PC-3 (cell line): ENCODE measurements at regions not wholly inside any gene's neighbourhood (a gene's known extent, or its start where the extent isn't known, plus 50 kb on each side); places are given as distances from the start of the nearest gene placed in this dataset.

ENCODE experiments used
- ATAC-seq: fragments of 200-7000 bp; cut with Tn5 transposase; 2 replicates; pipeline ENCODE4 v1.9.1; 2020; ENCODE audit warnings: mild to moderate bottlenecking, moderate library complexity
- BruUV-seq: library from RNA; stranded (reverse); fragments of 400-500 nt; replicated peaks from 2 replicates; lab custom pipeline; 2021; lab: Mats Ljungman, UMichigan
- CTCF ChIA-PET: fragments of 300-600 bp; sonication (Branson Sonifier 250); formaldehyde crosslinking; loops from one replicate; lab custom pipeline; 2022; ENCODE audit warnings: antibody characterized with exemption; lab: Charles Lee
- POLR2A ChIA-PET: fragments of 300-600 bp; sonication (Branson Sonifier 250); formaldehyde crosslinking; loops from one replicate; lab custom pipeline; 2022; ENCODE audit warnings: antibody characterized with exemption; ENCODE audit not compliant: unreplicated experiment; lab: Charles Lee
- DNase-seq: peaks from one replicate; pipeline ENCODE4 v3.0.0-alpha.2; 2015
- H2AFZ ChIP-seq: fragments of 300-600 bp; sonication (generic); 2 replicates; pipeline ENCODE4 v1.6.0; 2016; ENCODE audit warnings: antibody characterized with exemption, low read length
- H3F3A ChIP-seq: fragments of 300-600 bp; sonication (generic); one replicate; pipeline ENCODE4 v1.6.0; 2017; ENCODE audit warnings: antibody characterized with exemption, low read length, control low read depth, mild to moderate bottlenecking; ENCODE audit not compliant: unreplicated experiment
- H3K27ac ChIP-seq: fragments of 300-600 bp; sonication (generic); 2 replicates; pipeline ENCODE4 v1.5.1; 2016; ENCODE audit warnings: mild to moderate bottlenecking, low read length
- H3K27me3 ChIP-seq: fragments of 300-600 bp; sonication (generic); 2 replicates; pipeline ENCODE4 v1.6.1; 2016; ENCODE audit warnings: low read length, mixed read lengths
- H3K36me3 ChIP-seq: fragments of 300-600 bp; sonication (generic); 2 replicates; pipeline ENCODE4 v1.6.1; 2016; ENCODE audit warnings: low read depth, mixed run types, low read length, mixed read lengths
- H3K4me1 ChIP-seq: fragments of 300-600 bp; sonication (generic); 2 replicates; pipeline ENCODE4 v1.5.1; 2016; ENCODE audit warnings: low read length; ENCODE audit not compliant: insufficient read depth
- H3K4me2 ChIP-seq: fragments of 300-600 bp; sonication (generic); 2 replicates; pipeline ENCODE4 v1.6.0; 2016; ENCODE audit warnings: low read length
- H3K4me3 ChIP-seq: fragments of 300-600 bp; sonication (generic); 2 replicates; pipeline ENCODE4 v1.5.1; 2016; ENCODE audit warnings: mild to moderate bottlenecking, low read length, mixed read lengths
- H3K79me2 ChIP-seq: fragments of 300-600 bp; sonication (generic); 2 replicates; pipeline ENCODE4 v1.6.1; 2017; ENCODE audit warnings: low read length, mixed read lengths
- H3K9ac ChIP-seq: fragments of 300-600 bp; sonication (generic); 2 replicates; pipeline ENCODE4 v1.6.0; 2016; ENCODE audit warnings: mild to moderate bottlenecking, low read length
- H3K9me2 ChIP-seq: fragments of 300-600 bp; sonication (generic); replicated peaks from 2 replicates; pipeline ENCODE4 v1.6.1; 2016; ENCODE audit warnings: mixed run types, low read length, mixed read lengths
- H3K9me3 ChIP-seq: fragments of 300-600 bp; sonication (generic); 2 replicates; pipeline ENCODE4 v1.6.1; 2016; ENCODE audit warnings: low read length, mixed read lengths
- H4K20me1 ChIP-seq: fragments of 300-600 bp; sonication (generic); 2 replicates; pipeline ENCODE4 v1.6.1; 2016; ENCODE audit warnings: low read length, mixed read lengths
- EZH2 ChIP-seq: fragments of 300-600 bp; sonication (generic); IDR thresholded peaks from one replicate; pipeline ENCODE4 v1.6.1; 2017; ENCODE audit warnings: antibody characterized with exemption, mild to moderate bottlenecking, low read length; ENCODE audit not compliant: unreplicated experiment
- EZH2phosphoT487 ChIP-seq: fragments of 300-600 bp; sonication (generic); IDR thresholded peaks from 2 replicates; pipeline ENCODE4 v1.6.1; 2018; ENCODE audit warnings: mild to moderate bottlenecking, antibody characterized with exemption, low read length, borderline replicate concordance
- intact Hi-C: fragments of 100-400 bp; cut with micrococcal nuclease; formaldehyde crosslinking; loops from 2 replicates; pipeline ENCODE4 v1.9.0; 2023
- TF ChIP-seq, protein P1 (sequence below): fragments of 300-600 bp; sonication (generic); conservative IDR thresholded peaks from 2 replicates; pipeline ENCODE4 v1.5.1; 2017; ENCODE audit warnings: antibody characterized with exemption, low read depth, mild to moderate bottlenecking, low read length

DNA sequence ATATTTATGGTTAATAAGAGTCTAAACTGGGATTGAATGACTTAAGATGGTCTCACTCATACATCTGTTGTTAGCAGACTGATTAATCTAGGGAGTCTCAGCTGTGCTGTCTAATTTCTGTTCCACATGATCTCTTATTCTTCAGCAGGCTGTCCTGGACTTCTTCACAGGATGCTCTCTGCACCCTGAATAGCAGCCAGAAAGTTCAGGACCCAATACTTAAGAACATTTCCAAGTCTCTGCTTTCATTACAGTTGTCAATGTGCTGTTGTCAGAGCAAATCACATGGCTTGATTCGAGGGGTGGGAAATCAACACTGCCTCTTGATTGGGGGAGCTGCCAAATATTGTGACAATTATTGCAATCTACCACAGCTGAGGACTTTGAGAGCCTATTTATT lies 627.1 kb upstream of the SLC8A1 start:
- no peaks in the 10 kb centered on the region for H3F3A ChIP-seq
- no peak overlapping the region for H3K9ac ChIP-seq
- TF ChIP-seq EZH2 (no peak), EZH2phosphoT487 (no peak)
- TF ChIP-seq, protein P1, sequence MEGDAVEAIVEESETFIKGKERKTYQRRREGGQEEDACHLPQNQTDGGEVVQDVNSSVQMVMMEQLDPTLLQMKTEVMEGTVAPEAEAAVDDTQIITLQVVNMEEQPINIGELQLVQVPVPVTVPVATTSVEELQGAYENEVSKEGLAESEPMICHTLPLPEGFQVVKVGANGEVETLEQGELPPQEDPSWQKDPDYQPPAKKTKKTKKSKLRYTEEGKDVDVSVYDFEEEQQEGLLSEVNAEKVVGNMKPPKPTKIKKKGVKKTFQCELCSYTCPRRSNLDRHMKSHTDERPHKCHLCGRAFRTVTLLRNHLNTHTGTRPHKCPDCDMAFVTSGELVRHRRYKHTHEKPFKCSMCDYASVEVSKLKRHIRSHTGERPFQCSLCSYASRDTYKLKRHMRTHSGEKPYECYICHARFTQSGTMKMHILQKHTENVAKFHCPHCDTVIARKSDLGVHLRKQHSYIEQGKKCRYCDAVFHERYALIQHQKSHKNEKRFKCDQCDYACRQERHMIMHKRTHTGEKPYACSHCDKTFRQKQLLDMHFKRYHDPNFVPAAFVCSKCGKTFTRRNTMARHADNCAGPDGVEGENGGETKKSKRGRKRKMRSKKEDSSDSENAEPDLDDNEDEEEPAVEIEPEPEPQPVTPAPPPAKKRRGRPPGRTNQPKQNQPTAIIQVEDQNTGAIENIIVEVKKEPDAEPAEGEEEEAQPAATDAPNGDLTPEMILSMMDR: no peak
- no peaks in the 10 kb centered on the region for H3K27me3 ChIP-seq
- ATAC-seq (no peak), DNase-seq (no peak)
- intact Hi-C loops: no loop called here
- no TSS peak for BruUV-seq
- no peaks in the 10 kb centered on the region for H3K36me3 ChIP-seq
- H3K9me3 ChIP-seq: no peaks in the 10 kb centered on the region
- no peaks in the 10 kb centered on the region for H4K20me1 ChIP-seq
- no peak overlapping the region for H3K4me3 ChIP-seq
- no peaks in the 10 kb centered on the region for H3K79me2 ChIP-seq
- no peak overlapping the region for H3K4me2 ChIP-seq
- H3K4me1 ChIP-seq: no peaks in the 10 kb centered on the region
- no peak overlapping the region for H2AFZ ChIP-seq
- H3K9me2 ChIP-seq: no peaks in the 10 kb centered on the region
- no peak overlapping the region for H3K27ac ChIP-seq
- POLR2A ChIA-PET: no interaction called here
- CTCF ChIA-PET: no interaction called here

DNA sequence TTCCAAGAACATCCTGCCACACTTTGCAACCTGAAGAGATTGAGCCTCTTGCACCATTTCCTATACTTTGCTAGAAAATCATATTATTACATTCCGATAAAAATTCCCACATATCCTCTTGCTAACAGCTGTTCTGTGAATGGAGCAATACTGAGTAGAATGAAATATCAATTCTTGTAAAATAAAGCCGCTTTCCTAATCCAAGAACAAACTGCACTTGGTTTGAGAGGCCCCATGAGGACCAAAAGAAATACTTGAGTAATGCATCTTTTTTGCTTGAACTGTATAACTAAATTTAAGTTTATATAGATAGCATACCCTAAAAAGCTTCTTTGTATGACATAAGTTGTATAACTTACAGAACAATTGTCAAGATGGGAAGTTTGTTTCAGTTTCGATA lies 632.4 kb upstream of the SLC8A1 start:
- no peaks in the 10 kb centered on the region for H4K20me1 ChIP-seq
- H3K9ac ChIP-seq: no peak overlapping the region
- H3K36me3 ChIP-seq: no peaks in the 10 kb centered on the region
- ATAC-seq: no peak
- DNase-seq: no peak
- CTCF ChIA-PET: no interaction called here
- H3K79me2 ChIP-seq: no peaks in the 10 kb centered on the region
- no peak overlapping the region for H3K4me2 ChIP-seq
- no peak overlapping the region for H3K4me3 ChIP-seq
- POLR2A ChIA-PET: no interaction called here
- TF ChIP-seq, protein P1: no peak
- TF ChIP-seq EZH2 (no peak), EZH2phosphoT487 (no peak)
- H3K9me3 ChIP-seq: no peaks in the 10 kb centered on the region
- no peaks in the 10 kb centered on the region for H3K9me2 ChIP-seq
- no peaks in the 10 kb centered on the region for H3K4me1 ChIP-seq
- no TSS peak for BruUV-seq
- H2AFZ ChIP-seq: no peak overlapping the region
- intact Hi-C loops: no loop called here
- no peaks in the 10 kb centered on the region for H3K27me3 ChIP-seq
- no peak overlapping the region for H3K27ac ChIP-seq
- H3F3A ChIP-seq: no peaks in the 10 kb centered on the region

DNA sequence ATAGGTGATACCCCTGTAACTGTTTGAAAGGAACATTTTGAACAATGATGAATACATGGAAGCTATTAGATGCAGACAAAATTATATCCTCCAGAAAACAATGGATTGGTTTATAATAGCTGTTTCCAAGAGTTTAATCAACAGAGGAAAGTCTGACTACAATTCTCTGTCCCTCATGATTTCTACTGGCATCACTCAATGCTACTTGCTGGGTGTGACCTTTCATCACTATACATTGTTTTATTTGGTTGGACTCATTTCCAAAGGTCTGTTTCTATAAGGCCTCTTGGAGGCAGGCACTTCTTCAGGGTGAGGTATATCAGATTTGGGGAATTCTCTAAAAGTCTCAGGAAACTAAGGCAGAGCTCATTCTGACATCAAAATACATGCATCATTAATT lies 636.1 kb upstream of the SLC8A1 start:
- ATAC-seq: no peak

More for the DNA sequence above, 636.1 kb upstream of the SLC8A1 start:
- Histone ChIP-seq H3F3A (no peaks in the 10 kb centered on the region), H3K79me2 (no peaks in the 10 kb centered on the region), H3K9me2 (no peaks in the 10 kb centered on the region), H3K4me3 (no peak overlapping the region), H2AFZ (no peak overlapping the region), H4K20me1 (no peaks in the 10 kb centered on the region), H3K36me3 (no peaks in the 10 kb centered on the region), H3K27me3 (no peaks in the 10 kb centered on the region), H3K4me1 (no peaks in the 10 kb centered on the region), H3K9me3 (no peaks in the 10 kb centered on the region), H3K9ac (no peak overlapping the region), H3K4me2 (no peak overlapping the region), H3K27ac (no peak overlapping the region)
- DNase-seq: no peak
- BruUV-seq: no TSS peak
- CTCF ChIA-PET: no interaction called here
- intact Hi-C loops: no loop called here
- TF ChIP-seq, protein P1: no peak
- TF ChIP-seq EZH2phosphoT487 (no peak), EZH2 (no peak)
- POLR2A ChIA-PET: no interaction called here
